GM18867 (cell line): ENCODE measurements at regions not wholly inside any gene's neighbourhood (a gene's known extent, or its start where the extent isn't known, plus 50 kb on each side); places are given as distances from the start of the nearest gene placed in this dataset.

Experiments
- ATAC-seq: cut with Tn5 transposase; IDR thresholded peaks from one replicate; pipeline ENCODE4 v1.9.1; 2021; ENCODE audit warnings: mild to moderate bottlenecking, moderate library complexity; ENCODE audit not compliant: unreplicated experiment

- ATAC-seq = no peak
These were observed 59.4 kb upstream of the KHDRBS2 start for GRCh38 chr6:62345446-62345845.

DNA sequence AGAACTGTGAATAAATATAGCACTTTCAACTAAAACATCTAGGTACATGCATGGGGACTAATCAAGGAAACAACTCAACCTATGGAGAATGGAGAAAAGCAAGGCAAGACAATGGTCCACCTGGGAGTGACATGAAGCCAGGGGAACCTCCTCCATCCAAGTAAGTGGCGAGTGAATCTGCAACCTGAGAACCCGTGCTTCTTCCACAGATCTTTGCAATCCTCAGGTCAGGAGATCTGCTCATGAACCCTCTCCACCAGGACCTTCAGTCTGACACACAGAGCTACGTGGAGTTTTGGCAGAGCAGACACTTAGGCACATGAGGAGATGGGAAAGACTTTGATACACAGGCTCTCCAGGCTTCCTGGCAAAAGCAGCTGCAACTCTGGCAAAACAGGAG lies 58.8 kb upstream of the KHDRBS2 start:
- ATAC-seq = no peak

- ATAC-seq = no peak
These were observed 52.5 kb upstream of the KHDRBS2 start for GRCh38 chr6:62338477-62338876.
